Ecto neural progenitor cell (in vitro differentiated cells): ENCODE measurements at regions not wholly inside any gene's neighbourhood (a gene's known extent, or its start where the extent isn't known, plus 50 kb on each side); places are given as distances from the start of the nearest gene placed in this dataset.
"Not testable (repeated sequence)": the region's sequence is repeated elsewhere in the genome, so short reads cannot be mapped to it uniquely, and the experiment has no call there.

Source experiments
- DNase-seq: peaks from one replicate; pipeline ENCODE4 v3.0.0-alpha.2; 2018; ENCODE audit warnings: low spot score

GRCh38 chr5:113721171-113721570 lies 207.7 kb downstream of the YTHDC2 start:
- no peak for DNase-seq

DNA sequence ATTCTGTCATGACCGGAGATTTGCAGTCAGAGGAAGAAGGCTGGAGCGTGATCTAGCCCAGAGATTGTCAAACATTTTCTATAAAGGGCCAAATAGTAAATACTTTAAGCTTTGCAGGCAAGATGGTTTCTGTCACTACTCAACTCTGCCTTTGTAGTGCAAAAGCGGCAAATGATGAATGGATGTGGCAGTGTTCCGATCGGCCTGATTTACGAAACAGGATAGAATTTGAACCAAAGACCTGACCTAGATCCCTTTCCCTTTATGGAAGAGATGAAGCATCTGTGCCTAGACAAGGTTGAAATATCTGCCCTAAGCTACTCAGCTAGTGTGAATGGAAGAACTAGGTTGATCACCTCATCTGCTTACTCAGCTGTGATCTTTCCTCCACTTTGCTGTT lies 209.5 kb downstream of the YTHDC2 start:
- DNase-seq, result no peak

DNA sequence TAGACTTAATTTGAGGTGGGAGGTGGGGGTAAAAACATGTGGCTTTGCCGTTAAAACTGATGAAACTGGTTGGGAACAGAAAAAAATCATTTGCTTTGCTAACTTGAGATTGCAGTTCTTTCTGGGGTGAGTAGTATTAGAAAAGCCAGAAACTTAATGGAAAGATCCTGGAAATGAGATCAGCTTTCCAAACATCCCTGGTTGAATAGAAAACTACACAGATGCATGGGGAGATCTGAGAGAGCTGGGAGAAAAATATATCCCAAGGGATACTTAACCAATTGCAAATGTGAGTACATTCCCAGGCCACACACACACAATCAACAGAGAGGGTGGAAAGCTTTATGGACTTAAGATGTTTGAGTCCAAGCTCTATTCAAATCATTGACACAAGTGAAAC lies 222.3 kb downstream of the YTHDC2 start:
- no peak for DNase-seq

- DNase-seq, result no peak
These were observed 228.7 kb downstream of the YTHDC2 start for GRCh38 chr5:113742176-113742575.

- no peak for DNase-seq
These were observed 229.1 kb downstream of the YTHDC2 start for GRCh38 chr5:113742639-113743038.

- DNase-seq, result no peak
These were observed 234.9 kb downstream of the YTHDC2 start for GRCh38 chr5:113748403-113748802.

- DNase-seq, result no peak
These were observed 235.8 kb downstream of the YTHDC2 start for GRCh38 chr5:113749334-113749733.

GRCh38 chr5:113753182-113753581 lies 239.7 kb downstream of the YTHDC2 start:
- DNase-seq, result not testable (repeated sequence)

DNA sequence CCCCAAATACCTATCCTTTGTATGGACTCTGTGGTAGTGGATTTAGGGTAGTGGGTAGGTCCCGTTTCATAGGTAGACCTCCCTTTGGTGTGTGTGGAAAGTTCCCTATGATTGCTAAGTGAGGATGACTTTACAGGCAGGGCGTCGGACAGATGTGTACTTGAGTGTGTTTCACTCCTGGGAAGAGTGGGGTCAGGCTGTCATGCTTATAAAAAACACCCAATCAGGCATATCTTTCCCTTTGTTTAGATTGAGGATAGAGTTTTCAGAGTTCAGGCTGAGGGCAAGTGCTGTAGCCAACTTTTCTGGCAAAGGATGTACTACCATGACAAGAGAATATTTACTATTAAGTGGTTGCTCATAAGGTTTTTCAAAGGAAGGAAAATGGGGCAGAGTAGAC lies 242.0 kb downstream of the YTHDC2 start:
- DNase-seq, result no peak

- DNase-seq, result no peak
These were observed 244.0 kb downstream of the YTHDC2 start for GRCh38 chr5:113757508-113757907.

- DNase-seq, result no peak
These were observed 246.0 kb downstream of the YTHDC2 start for GRCh38 chr5:113759505-113759904.

DNA sequence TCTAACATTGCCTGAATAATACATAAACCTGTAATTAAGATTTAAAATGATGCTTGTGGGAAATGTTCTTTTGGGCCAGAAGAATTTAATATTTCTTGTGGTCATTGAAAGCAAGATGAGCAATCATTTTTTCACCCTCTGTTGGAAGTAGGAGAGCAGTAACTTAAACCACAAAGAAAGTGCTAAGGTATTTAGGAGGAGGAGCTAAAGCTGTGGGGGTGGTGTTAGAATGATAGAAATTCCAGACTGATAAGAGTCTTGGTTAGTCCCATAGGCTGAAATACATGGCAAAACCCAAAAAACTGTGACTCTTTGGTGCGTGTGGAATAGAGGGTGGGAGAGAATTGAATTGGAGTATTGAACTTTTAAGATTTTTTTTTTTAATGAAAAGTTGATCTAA lies 247.0 kb downstream of the YTHDC2 start:
- DNase-seq, result no peak

DNA sequence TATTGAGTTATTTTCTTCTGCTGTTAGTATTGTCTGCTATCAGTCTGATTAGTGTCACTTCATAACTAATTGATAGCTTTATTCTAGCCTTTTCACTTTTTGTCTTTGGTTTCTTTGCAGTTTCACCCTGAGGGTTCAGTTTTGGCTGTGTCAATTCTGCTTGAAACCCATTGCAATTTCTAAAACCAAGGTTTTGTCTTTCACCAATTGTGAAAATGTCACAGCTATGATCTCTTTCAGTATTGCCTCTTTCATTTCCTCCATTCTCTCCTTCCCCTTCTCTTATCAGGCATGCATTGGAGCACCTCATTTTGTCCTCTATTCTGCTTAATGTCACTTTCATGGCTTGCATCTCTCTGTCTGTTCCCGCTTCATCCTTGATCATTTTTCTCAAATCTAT lies 248.1 kb downstream of the YTHDC2 start:
- DNase-seq, result no peak

- DNase-seq, result no peak
These were observed 250.9 kb downstream of the YTHDC2 start for GRCh38 chr5:113764382-113764781.

- not testable (repeated sequence) for DNase-seq
These were observed 253.3 kb downstream of the YTHDC2 start for GRCh38 chr5:113766827-113767226.

- no peak for DNase-seq
These were observed 257.2 kb downstream of the YTHDC2 start for GRCh38 chr5:113770648-113771047.

DNA sequence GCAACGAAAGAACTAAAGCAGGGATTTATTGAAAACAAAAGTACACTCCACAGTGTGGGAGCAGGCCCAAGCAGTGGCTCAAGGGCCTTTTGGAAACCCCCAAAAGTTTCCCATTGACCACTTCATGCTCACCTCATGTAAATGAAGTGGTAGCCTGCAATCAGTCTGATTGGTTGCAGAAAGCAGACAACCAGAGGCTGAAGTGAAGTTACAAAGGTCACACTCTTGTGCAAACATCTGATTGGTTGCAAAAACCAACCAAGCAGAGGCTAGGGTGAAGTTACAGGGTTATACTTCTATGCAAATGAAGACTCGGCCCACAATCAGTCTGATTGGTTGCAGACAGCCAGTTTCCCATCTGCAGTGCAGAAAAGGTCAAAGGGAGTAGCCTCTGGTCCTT lies 258.0 kb downstream of the YTHDC2 start:
- no peak for DNase-seq

GRCh38 chr5:113776168-113776567 lies 262.7 kb downstream of the YTHDC2 start:
- no peak for DNase-seq

DNA sequence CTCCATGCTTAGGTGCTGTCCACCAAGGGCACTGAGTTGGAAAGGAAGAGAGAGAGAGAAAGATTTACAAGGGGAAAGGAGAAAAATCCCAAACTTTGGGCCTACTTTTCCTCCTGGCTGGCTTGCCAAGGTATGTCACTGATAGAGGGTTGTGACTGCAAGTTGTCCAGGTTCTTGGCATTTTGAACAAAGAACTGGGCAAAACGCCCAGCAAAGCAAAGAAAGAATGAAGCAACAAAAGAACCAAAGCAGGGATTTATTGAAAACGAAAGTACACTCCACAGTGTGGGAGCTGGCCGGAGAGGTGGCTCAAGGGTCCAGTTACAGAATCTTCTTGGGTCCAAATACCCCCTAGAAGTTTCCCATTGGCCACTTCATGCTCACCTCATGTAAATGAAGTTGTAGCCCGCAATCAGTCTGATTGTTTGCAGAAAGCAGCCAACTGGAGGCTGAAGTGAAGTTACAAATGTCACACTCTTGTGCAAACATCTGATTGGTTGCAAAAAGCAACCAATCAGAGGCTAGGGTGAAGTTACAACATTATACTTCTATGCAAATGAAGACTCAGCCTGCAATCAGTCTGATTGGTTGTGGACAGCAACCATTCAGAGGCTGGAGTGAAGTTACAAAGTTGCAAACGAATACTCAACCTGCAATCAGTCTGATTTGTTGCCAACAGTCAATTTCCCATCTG lies 263.5 kb downstream of the YTHDC2 start:
- no peak for DNase-seq

DNA sequence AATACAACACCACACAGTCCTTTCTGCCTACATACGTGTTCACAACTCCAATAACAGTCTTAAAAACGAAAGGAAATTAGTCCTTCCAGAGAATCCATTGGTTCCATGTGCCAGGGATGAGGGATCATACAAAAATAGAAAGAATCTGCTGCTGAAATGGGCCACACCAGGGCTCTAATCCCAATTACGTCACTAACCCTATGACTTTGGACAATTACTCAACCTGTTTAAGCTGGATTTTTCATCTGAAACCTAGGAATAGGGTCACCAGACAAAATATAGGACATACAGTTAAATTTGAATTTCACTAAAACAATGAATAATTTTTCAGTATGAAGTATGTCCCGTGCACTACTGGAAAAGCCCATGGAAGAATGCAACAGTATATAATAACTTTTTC lies 264.7 kb downstream of the YTHDC2 start:
- no peak for DNase-seq

DNA sequence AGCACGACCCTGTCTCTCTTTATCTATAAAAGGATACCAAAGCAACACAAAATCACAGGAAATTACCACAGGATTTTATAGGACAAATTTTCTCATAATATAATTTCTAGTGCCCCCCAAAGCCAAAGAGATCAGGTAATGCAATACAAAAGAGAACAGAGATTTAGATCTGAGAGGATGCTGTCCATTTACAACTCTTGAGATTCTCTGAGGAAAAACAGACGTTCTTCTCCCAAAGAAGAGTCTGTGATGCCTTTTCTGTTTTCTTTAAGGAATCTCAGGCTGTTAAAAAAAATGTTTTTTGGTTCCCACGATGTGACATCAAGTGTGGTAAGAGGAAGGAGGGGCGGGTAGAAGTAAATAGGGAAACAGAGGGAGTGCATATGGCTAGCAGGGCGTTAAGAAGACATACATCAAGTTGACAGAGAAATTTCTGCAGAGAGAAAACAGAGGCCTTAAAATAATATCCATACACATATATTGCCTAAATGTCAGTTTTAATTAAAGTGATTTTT lies 274.7 kb downstream of the YTHDC2 start:
- DNase-seq, result no peak

GRCh38 chr5:113789769-113790168 lies 276.3 kb downstream of the YTHDC2 start:
- no peak for DNase-seq

DNA sequence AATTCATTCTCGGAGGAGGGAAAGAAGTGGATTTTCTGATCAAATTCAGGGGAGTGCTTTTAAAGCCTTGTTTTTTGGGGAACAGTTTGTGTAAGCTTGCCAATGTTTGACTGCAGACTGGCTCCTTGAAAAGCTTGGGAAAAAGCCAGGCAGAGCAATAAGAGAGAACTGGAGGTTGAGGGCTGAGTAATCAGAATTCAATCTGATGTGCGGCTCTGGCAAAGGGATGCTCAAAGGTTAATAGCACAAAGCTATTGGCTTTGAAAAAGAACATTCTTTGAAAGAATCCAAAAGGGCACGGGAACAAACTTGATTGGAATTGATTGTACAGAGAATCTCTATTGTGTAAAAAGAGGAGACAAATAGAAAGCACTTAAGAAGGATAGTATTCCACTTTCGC lies 279.3 kb downstream of the YTHDC2 start:
- DNase-seq, result no peak

GRCh38 chr5:113794981-113795380 lies 281.5 kb downstream of the YTHDC2 start:
- DNase-seq, result no peak
